HepG2 (cell line): ENCODE measurements at regions not wholly inside any gene's neighbourhood (a gene's known extent, or its start where the extent isn't known, plus 50 kb on each side); places are given as distances from the start of the nearest gene placed in this dataset.
A peak's percentile ranks its signal among the peaks of the same experiment; 100 is the strongest.

Experiments
- KDM5B ChIP-seq: sonication (generic); formaldehyde crosslinking; IDR thresholded peaks from 2 replicates; pipeline ENCODE4 v1.4.0; 2020; ENCODE audit warnings: missing genetic modification reagents, mild to moderate bottlenecking, borderline replicate concordance
- MAFG ChIP-seq: sonication (generic); formaldehyde crosslinking; IDR thresholded peaks from 2 replicates; pipeline ENCODE4 v1.5.1; 2020; ENCODE audit warnings: mild to moderate bottlenecking, missing genetic modification reagents
- MAFK ChIP-seq, 2 experiments: IDR thresholded peaks in 1 of 2; conservative IDR thresholded peaks in 1 of 2; 2 replicates each; pipeline ENCODE4 v1.6.1; 2011; ENCODE audit warnings: improper control_type of control experiment in 2 of 2, low read length in 2 of 2
- MATR3 ChIP-seq: sonication (generic); formaldehyde crosslinking; IDR thresholded peaks from 2 replicates; pipeline ENCODE4 v1.4.0; 2020; ENCODE audit warnings: missing genetic modification reagents
- MIER2 ChIP-seq: IDR thresholded peaks from 2 replicates; pipeline ENCODE4 v1.6.1; 2016; ENCODE audit warnings: missing biosample characterization, missing genetic modification reagents
- NFE2L1 ChIP-seq: sonication (generic); formaldehyde crosslinking; IDR thresholded peaks from 2 replicates; pipeline ENCODE4 v1.4.0; 2020; ENCODE audit warnings: missing genetic modification reagents, mild to moderate bottlenecking, borderline replicate concordance
- NFYC ChIP-seq: IDR thresholded peaks from 2 replicates; pipeline ENCODE4 v1.6.1; 2016; ENCODE audit warnings: missing genetic modification reagents, missing compliant biosample characterization
- ONECUT2 ChIP-seq: sonication (generic); formaldehyde crosslinking; IDR thresholded peaks from 2 replicates; pipeline ENCODE4 v1.4.0; 2020; ENCODE audit warnings: missing genetic modification reagents
- PCBP1 ChIP-seq: fragments of 200-400 bp; formaldehyde crosslinking; IDR thresholded peaks from 2 replicates; pipeline ENCODE4 v1.6.1; 2017; ENCODE audit warnings: mild to moderate bottlenecking, low read depth, low read length, borderline replicate concordance
- RAD51 ChIP-seq: fragments of 450-650 bp; IDR thresholded peaks from 2 replicates; pipeline ENCODE4 v1.6.1; 2016; ENCODE audit warnings: borderline replicate concordance
- RCOR2 ChIP-seq: IDR thresholded peaks from 2 replicates; pipeline ENCODE4 v1.6.1; 2016; ENCODE audit warnings: missing biosample characterization, missing genetic modification reagents
- RFXAP ChIP-seq: sonication (generic); formaldehyde crosslinking; IDR thresholded peaks from 2 replicates; pipeline ENCODE4 v1.4.0; 2020; ENCODE audit warnings: missing genetic modification reagents, borderline replicate concordance
- RXRA ChIP-seq: sonication (generic); formaldehyde crosslinking; IDR thresholded peaks from 2 replicates; pipeline ENCODE4 v1.5.1; 2020; ENCODE audit warnings: missing genetic modification reagents
- SP5 ChIP-seq: IDR thresholded peaks from 2 replicates; pipeline ENCODE4 v1.6.1; 2016; ENCODE audit warnings: low read depth, borderline replicate concordance
- STAT5B ChIP-seq: sonication (generic); formaldehyde crosslinking; IDR thresholded peaks from 2 replicates; pipeline ENCODE4 v1.4.0; 2020; ENCODE audit warnings: missing genetic modification reagents
- ZNF329 ChIP-seq: sonication (generic); formaldehyde crosslinking; IDR thresholded peaks from 2 replicates; pipeline ENCODE4 v1.9.0; 2021; ENCODE audit warnings: low read depth, mild to moderate bottlenecking, missing genetic modification reagents
- ZNF549 ChIP-seq: sonication (generic); formaldehyde crosslinking; IDR thresholded peaks from 2 replicates; pipeline ENCODE4 v1.5.0; 2020; ENCODE audit warnings: missing genetic modification reagents
- ZNF703 ChIP-seq: sonication (generic); formaldehyde crosslinking; IDR thresholded peaks from 2 replicates; pipeline ENCODE4 v1.5.1; 2020; ENCODE audit warnings: missing genetic modification reagents, mild to moderate bottlenecking, moderate library complexity, borderline replicate concordance
- ZSCAN20 ChIP-seq: sonication (generic); formaldehyde crosslinking; IDR thresholded peaks from 2 replicates; pipeline ENCODE4 v1.4.0; 2020; ENCODE audit warnings: missing genetic modification reagents, mild to moderate bottlenecking, borderline replicate concordance
- TF ChIP-seq, protein P1 (sequence below): sonication (generic); formaldehyde crosslinking; IDR thresholded peaks from 2 replicates; pipeline ENCODE4 v1.5.0; 2020; ENCODE audit warnings: missing genetic modification reagents
- TF ChIP-seq, protein P2 (sequence below): sonication (generic); formaldehyde crosslinking; IDR thresholded peaks from 2 replicates; pipeline ENCODE4 v1.8.0; 2022; ENCODE audit warnings: mild to moderate bottlenecking, missing genetic modification reagents, moderate library complexity
- TF ChIP-seq, protein P3 (sequence below): sonication (generic); formaldehyde crosslinking; IDR thresholded peaks from 2 replicates; pipeline ENCODE4 v1.4.0; 2020; ENCODE audit warnings: missing genetic modification reagents
- TF ChIP-seq, protein P4 (sequence below): IDR thresholded peaks from 2 replicates; pipeline ENCODE4 v1.6.1; 2016; ENCODE audit warnings: control low read depth
- TF ChIP-seq, protein P5 (sequence below): fragments of 450-650 bp; IDR thresholded peaks from 2 replicates; pipeline ENCODE4 v1.6.1; 2017

DNA sequence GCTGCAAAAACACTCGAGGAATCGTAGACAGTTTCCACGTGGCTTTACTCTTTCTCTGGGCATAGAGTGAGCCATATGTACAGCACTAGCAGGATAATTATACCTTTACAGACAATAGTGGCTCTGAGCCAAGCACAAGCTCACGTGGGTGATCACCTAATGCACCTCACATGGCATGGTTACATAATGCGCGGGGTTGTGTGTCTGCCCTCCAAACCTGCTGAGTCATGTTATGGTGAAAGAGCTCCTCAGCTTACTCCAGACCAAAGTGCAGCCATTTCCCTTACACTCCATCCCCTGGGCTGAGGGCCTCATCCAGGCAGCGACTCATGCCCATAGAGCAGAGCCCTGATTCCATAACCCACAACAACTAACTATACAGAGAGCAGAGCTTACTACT is 1458.4 kb upstream of the CADM2 start (continued):
- TF ChIP-seq NFYC (CRISPR knock-in tag) (no peak), ZNF703 (CRISPR knock-in tag) (no peak), ZNF329 (no peak), KDM5B (CRISPR knock-in tag) (no peak; the same call in 1 of the 2 replicates), NFE2L1 (CRISPR knock-in tag) (no peak; the same call in 1 of the 2 replicates), RFXAP (CRISPR knock-in tag) (no peak), ONECUT2 (CRISPR knock-in tag) (no peak), RCOR2 (CRISPR knock-in tag) (no peak), RAD51 (no peak), MAFG (CRISPR knock-in tag) (peak; percentile 98), PCBP1 (no peak), SP5 (no peak), MIER2 (CRISPR knock-in tag) (0 out of 2 replicates have a peak, but pooled peaks have one; percentile 49), ZNF549 (no peak), RXRA (CRISPR knock-in tag) (no peak), STAT5B (CRISPR knock-in tag) (no peak), ZSCAN20 (CRISPR knock-in tag) (no peak), MATR3 (CRISPR knock-in tag) (no peak), MAFK (conservative IDR thresholded peaks at IDR 0.05 in 1 of 2, IDR thresholded peaks at IDR 0.05 in 1 of 2; ENCODE audit: low read length in 2 of 2) (peak; percentile 97 to 99)
- TF ChIP-seq, protein P1, sequence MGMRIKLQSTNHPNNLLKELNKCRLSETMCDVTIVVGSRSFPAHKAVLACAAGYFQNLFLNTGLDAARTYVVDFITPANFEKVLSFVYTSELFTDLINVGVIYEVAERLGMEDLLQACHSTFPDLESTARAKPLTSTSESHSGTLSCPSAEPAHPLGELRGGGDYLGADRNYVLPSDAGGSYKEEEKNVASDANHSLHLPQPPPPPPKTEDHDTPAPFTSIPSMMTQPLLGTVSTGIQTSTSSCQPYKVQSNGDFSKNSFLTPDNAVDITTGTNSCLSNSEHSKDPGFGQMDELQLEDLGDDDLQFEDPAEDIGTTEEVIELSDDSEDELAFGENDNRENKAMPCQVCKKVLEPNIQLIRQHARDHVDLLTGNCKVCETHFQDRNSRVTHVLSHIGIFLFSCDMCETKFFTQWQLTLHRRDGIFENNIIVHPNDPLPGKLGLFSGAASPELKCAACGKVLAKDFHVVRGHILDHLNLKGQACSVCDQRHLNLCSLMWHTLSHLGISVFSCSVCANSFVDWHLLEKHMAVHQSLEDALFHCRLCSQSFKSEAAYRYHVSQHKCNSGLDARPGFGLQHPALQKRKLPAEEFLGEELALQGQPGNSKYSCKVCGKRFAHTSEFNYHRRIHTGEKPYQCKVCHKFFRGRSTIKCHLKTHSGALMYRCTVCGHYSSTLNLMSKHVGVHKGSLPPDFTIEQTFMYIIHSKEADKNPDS (CRISPR knock-in tag), result no peak
- TF ChIP-seq, protein P2, sequence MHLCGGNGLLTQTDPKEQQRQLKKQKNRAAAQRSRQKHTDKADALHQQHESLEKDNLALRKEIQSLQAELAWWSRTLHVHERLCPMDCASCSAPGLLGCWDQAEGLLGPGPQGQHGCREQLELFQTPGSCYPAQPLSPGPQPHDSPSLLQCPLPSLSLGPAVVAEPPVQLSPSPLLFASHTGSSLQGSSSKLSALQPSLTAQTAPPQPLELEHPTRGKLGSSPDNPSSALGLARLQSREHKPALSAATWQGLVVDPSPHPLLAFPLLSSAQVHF (CRISPR knock-in tag), result no peak
- TF ChIP-seq, protein P3, sequence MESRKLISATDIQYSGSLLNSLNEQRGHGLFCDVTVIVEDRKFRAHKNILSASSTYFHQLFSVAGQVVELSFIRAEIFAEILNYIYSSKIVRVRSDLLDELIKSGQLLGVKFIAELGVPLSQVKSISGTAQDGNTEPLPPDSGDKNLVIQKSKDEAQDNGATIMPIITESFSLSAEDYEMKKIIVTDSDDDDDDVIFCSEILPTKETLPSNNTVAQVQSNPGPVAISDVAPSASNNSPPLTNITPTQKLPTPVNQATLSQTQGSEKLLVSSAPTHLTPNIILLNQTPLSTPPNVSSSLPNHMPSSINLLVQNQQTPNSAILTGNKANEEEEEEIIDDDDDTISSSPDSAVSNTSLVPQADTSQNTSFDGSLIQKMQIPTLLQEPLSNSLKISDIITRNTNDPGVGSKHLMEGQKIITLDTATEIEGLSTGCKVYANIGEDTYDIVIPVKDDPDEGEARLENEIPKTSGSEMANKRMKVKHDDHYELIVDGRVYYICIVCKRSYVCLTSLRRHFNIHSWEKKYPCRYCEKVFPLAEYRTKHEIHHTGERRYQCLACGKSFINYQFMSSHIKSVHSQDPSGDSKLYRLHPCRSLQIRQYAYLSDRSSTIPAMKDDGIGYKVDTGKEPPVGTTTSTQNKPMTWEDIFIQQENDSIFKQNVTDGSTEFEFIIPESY, result peak; percentile 88
- TF ChIP-seq, protein P4, sequence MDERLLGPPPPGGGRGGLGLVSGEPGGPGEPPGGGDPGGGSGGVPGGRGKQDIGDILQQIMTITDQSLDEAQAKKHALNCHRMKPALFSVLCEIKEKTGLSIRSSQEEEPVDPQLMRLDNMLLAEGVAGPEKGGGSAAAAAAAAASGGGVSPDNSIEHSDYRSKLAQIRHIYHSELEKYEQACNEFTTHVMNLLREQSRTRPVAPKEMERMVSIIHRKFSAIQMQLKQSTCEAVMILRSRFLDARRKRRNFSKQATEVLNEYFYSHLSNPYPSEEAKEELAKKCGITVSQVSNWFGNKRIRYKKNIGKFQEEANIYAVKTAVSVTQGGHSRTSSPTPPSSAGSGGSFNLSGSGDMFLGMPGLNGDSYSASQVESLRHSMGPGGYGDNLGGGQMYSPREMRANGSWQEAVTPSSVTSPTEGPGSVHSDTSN (CRISPR knock-in tag), result no peak
- TF ChIP-seq, protein P5, sequence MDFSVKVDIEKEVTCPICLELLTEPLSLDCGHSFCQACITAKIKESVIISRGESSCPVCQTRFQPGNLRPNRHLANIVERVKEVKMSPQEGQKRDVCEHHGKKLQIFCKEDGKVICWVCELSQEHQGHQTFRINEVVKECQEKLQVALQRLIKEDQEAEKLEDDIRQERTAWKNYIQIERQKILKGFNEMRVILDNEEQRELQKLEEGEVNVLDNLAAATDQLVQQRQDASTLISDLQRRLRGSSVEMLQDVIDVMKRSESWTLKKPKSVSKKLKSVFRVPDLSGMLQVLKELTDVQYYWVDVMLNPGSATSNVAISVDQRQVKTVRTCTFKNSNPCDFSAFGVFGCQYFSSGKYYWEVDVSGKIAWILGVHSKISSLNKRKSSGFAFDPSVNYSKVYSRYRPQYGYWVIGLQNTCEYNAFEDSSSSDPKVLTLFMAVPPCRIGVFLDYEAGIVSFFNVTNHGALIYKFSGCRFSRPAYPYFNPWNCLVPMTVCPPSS, result no peak
